GM23338 (cell line): ENCODE measurements at regions not wholly inside any gene's neighbourhood (a gene's known extent, or its start where the extent isn't known, plus 50 kb on each side); places are given as distances from the start of the nearest gene placed in this dataset.

ENCODE experiments used
- CREB1 ChIP-seq: fragments of 250-450 bp; sonication (Bioruptor Pico); IDR thresholded peaks from 2 replicates; pipeline ENCODE4 v1.5.0; 2020; ENCODE audit warnings: low read depth, mild to moderate bottlenecking, moderate library complexity
- EZH2 ChIP-seq: fragments of 200-600 bp; sonication (generic); IDR thresholded peaks from one replicate; pipeline ENCODE4 v1.8.0; 2017; ENCODE audit warnings: antibody characterized with exemption, mild to moderate bottlenecking, low read depth; ENCODE audit not compliant: unreplicated experiment
- EZH2phosphoT487 ChIP-seq: fragments of 200-600 bp; sonication (generic); IDR thresholded peaks from one replicate; pipeline ENCODE4 v1.8.1; 2018; ENCODE audit warnings: antibody characterized with exemption; ENCODE audit not compliant: unreplicated experiment
- POLR2AphosphoS5 ChIP-seq: IDR thresholded peaks from 2 replicates; pipeline ENCODE4 v1.6.1; 2016; ENCODE audit warnings: antibody characterized with exemption, low read depth
- REST ChIP-seq: IDR thresholded peaks from one replicate; pipeline ENCODE4 v1.6.1; 2018; ENCODE audit warnings: antibody characterized with exemption; ENCODE audit not compliant: unreplicated experiment
- ZNF462 ChIP-seq: fragments of 250-450 bp; sonication (Bioruptor Pico); IDR thresholded peaks from 2 replicates; pipeline ENCODE4 v1.5.0; 2020; ENCODE audit warnings: mild to moderate bottlenecking, moderate library complexity
- TF ChIP-seq, protein P1 (sequence below), 2 experiments: fragments of 200-600 bp in 1 of 2; sonication (generic) in 1 of 2; conservative IDR thresholded peaks; 2 replicates each; pipeline versions ENCODE4 v1.5.1 to v1.6.1; 2016 to 2017; ENCODE audit warnings: antibody characterized with exemption in 2 of 2, low read depth in 2 of 2, mild to moderate bottlenecking in 2 of 2, moderate library complexity in 1 of 2
- TF ChIP-seq, protein P2 (sequence below): IDR thresholded peaks from 2 replicates; pipeline ENCODE4 v1.6.1; 2016; ENCODE audit warnings: antibody characterized with exemption

DNA sequence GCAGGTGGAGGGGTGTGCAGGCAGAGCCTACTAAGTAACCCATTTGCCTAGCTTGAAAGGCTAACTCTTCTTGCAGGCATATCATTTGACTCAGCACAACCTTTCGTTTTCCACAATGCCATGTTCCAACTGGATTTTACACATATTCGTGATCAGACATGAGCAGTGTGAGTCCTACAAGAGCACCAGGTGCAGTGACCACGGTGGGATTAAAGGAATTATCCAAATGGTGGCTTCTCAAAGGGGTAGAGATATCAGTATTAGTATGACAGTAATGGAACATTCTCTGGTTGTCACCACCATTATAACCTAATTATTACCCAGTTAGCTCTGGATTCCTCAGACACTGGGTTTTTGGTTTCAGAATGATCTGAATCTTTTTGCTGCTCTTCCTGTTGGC lies 323.5 kb downstream of the LMO4 start:
- TF ChIP-seq, protein P1, sequence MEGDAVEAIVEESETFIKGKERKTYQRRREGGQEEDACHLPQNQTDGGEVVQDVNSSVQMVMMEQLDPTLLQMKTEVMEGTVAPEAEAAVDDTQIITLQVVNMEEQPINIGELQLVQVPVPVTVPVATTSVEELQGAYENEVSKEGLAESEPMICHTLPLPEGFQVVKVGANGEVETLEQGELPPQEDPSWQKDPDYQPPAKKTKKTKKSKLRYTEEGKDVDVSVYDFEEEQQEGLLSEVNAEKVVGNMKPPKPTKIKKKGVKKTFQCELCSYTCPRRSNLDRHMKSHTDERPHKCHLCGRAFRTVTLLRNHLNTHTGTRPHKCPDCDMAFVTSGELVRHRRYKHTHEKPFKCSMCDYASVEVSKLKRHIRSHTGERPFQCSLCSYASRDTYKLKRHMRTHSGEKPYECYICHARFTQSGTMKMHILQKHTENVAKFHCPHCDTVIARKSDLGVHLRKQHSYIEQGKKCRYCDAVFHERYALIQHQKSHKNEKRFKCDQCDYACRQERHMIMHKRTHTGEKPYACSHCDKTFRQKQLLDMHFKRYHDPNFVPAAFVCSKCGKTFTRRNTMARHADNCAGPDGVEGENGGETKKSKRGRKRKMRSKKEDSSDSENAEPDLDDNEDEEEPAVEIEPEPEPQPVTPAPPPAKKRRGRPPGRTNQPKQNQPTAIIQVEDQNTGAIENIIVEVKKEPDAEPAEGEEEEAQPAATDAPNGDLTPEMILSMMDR (conservative IDR thresholded peaks at IDR 0.05; ENCODE audit: low read depth in 2 of 2), result no peak
- no peak for TF ChIP-seq EZH2phosphoT487
- TF ChIP-seq CREB1 (CRISPR knock-in tag), result no peak
- TF ChIP-seq, protein P2, sequence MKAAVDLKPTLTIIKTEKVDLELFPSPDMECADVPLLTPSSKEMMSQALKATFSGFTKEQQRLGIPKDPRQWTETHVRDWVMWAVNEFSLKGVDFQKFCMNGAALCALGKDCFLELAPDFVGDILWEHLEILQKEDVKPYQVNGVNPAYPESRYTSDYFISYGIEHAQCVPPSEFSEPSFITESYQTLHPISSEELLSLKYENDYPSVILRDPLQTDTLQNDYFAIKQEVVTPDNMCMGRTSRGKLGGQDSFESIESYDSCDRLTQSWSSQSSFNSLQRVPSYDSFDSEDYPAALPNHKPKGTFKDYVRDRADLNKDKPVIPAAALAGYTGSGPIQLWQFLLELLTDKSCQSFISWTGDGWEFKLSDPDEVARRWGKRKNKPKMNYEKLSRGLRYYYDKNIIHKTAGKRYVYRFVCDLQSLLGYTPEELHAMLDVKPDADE, result no peak
- TF ChIP-seq EZH2, result no peak
- no peak for TF ChIP-seq POLR2AphosphoS5
- TF ChIP-seq ZNF462 (CRISPR knock-in tag), result no peak
- TF ChIP-seq REST, result no peak
